Dedifferentiated amniotic fluid mesenchymal stem cell (primary cell): ENCODE measurements at regions not wholly inside any gene's neighbourhood (a gene's known extent, or its start where the extent isn't known, plus 50 kb on each side); places are given as distances from the start of the nearest gene placed in this dataset.
"Not testable (repeated sequence)": the region's sequence is repeated elsewhere in the genome, so short reads cannot be mapped to it uniquely, and the experiment has no call there.

Source experiments
- DNase-seq: peaks from one replicate; pipeline ENCODE4 v3.0.0-alpha.2; 2016; ENCODE audit errors: extremely low spot score

- DNase-seq, result not testable (repeated sequence)
Observed at GRCh38 chr5:36782612-36783011, 94.0 kb upstream of the NIPBL start.

GRCh38 chr5:36786448-36787012, 90.0 kb upstream of the NIPBL start:
- no peak for DNase-seq

- no peak for DNase-seq
Observed at GRCh38 chr5:36787365-36788093, 89.0 kb upstream of the NIPBL start.

GRCh38 chr5:36790847-36791246, 85.7 kb upstream of the NIPBL start:
- no peak for DNase-seq

GRCh38 chr5:36792560-36793180, 83.9 kb upstream of the NIPBL start:
- no peak for DNase-seq

GRCh38 chr5:36795366-36795765, 81.2 kb upstream of the NIPBL start:
- no peak for DNase-seq

GRCh38 chr5:36796155-36796554, 80.4 kb upstream of the NIPBL start:
- DNase-seq, result no peak

GRCh38 chr5:36801523-36801922, 75.0 kb upstream of the NIPBL start:
- DNase-seq, result no peak

GRCh38 chr5:36802187-36802586, 74.4 kb upstream of the NIPBL start:
- no peak for DNase-seq

GRCh38 chr5:36813249-36813648, 63.3 kb upstream of the NIPBL start:
- not testable (repeated sequence) for DNase-seq

- DNase-seq, result no peak
Observed at GRCh38 chr5:36815871-36816270, 60.7 kb upstream of the NIPBL start.

- DNase-seq, result no peak
Observed at GRCh38 chr5:36820900-36821299, 55.7 kb upstream of the NIPBL start.

GRCh38 chr5:36826694-36827093, 49.9 kb upstream of the NIPBL start:
- DNase-seq, result no peak
